Left lung (tissue), 4 donors: ENCODE measurements at regions not wholly inside any gene's neighbourhood (a gene's known extent, or its start where the extent isn't known, plus 50 kb on each side); places are given as distances from the start of the nearest gene placed in this dataset.

ENCODE experiments used
- ATAC-seq: fragments of 200-7000 bp; cut with Tn5 transposase; one replicate; pipeline ENCODE4 v1.9.1; 2020; ENCODE audit warnings: moderate library complexity
- DNase-seq, 4 donors: peaks; one replicate each; pipeline ENCODE4 v3.0.0-alpha.2; 2013 to 2020
- H3K27ac ChIP-seq, 2 donors: fragments of 200-600 bp; sonication (generic) in 1 of 2; one replicate each; pipeline versions ENCODE4 v1.5.0 to v1.8.0; 2020 to 2021
- H3K27me3 ChIP-seq, 2 donors: fragments of 200-600 bp; sonication (generic) in 1 of 2; one replicate each; pipeline versions ENCODE4 v1.5.0 to v1.8.0; 2020 to 2021
- H3K36me3 ChIP-seq, 2 donors: fragments of 200-600 bp; sonication (generic) in 1 of 2; one replicate each; pipeline versions ENCODE4 v1.5.0 to v1.8.0; 2020 to 2021
- H3K4me1 ChIP-seq, 2 donors: fragments of 200-600 bp; one replicate each; pipeline ENCODE4 v1.8.0; 2021
- H3K4me3 ChIP-seq, 2 donors: fragments of 200-600 bp; sonication (generic) in 1 of 2; one replicate each; pipeline versions ENCODE4 v1.5.0 to v1.8.0; 2020 to 2021; ENCODE audit warnings: mild to moderate bottlenecking in 1 of 2
- H3K9me3 ChIP-seq, 2 donors: fragments of 200-600 bp; sonication (generic) in 1 of 2; one replicate each; pipeline versions ENCODE4 v1.5.0 to v1.8.0; 2020 to 2021
- CTCF ChIP-seq, 2 donors: fragments of 200-600 bp; sonication (generic) in 1 of 2; IDR thresholded peaks; one replicate each; pipeline versions ENCODE4 v1.5.0 to v1.8.0; 2021; ENCODE audit warnings: antibody characterized with exemption in 2 of 2
- intact Hi-C, 2 donors: fragments of 100-400 bp; cut with DNase I; formaldehyde crosslinking; loops; one replicate each; pipeline versions ENCODE4 v1.11.2 to v1.14.2; 2022
- donor health status: DM: no; HTN: yes; CAD: no.
- donor health status: DM: no; HTN: no; CAD: no.

- no peak for ATAC-seq
- intact Hi-C loops = no loop called here
- H3K4me3 ChIP-seq = no peak overlapping the region
Observed at GRCh38 chr14:71773898-71774481, 158.2 kb upstream of the RGS6 start.

DNA sequence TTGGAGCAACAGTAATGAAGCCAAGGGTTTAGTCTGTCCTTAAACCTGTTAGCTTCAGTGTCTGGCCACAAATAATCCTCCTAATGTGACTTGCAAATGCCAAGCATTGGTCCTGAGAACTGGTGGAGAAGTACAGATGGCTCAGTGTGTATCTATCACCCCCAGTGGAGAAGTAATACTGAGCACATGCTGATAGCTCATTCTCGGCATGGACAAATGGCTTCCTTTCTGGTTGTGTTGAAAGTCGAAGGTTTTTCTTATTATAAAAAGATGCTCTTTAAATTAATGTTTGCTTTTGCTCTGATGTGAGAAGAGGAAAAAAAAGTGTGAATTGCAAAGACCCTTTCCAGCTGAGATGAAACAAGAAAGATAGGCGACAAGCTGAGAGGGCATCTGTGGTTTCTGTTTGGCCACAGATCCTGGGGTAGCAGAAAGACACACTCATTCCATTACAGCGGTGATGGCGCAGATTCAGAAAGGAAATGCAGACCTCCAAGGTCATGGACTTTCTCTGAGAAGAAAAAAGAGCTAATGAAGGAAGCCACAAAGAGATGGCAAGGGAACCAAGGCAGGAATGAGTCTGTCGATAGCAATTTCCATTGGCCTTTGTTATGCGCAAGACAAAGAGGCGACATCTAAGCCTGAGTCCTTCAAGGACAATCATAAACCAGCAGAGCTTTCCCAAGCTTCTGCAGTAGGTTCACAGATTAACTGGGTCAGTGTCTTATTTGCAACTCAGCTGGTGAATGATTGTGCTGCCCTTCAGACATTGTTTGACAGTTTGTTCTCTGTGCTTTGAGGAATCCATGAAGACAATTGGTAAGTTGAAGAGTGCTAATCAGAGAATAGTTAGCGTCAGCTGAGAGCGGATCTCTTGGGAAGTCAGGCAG, 155.5 kb upstream of the RGS6 start:
- no peak for ATAC-seq
- intact Hi-C loops = no loop called here
- TF ChIP-seq CTCF (IDR thresholded peaks at IDR 0.05) = no peak
- no peak for DNase-seq
- H3K27ac ChIP-seq = no peak overlapping the region
- H3K9me3 ChIP-seq = peaks cover 0 to 15% of the 10 kb centered on the region in 2 donors
- no peaks in the 10 kb centered on the region for H3K27me3 ChIP-seq
- no peaks in the 10 kb centered on the region for H3K36me3 ChIP-seq
- no peak overlapping the region for H3K4me3 ChIP-seq
- H3K4me1 ChIP-seq = no peaks in the 10 kb centered on the region

More at GRCh38 chr14:71773898-71774481, 158.2 kb upstream of the RGS6 start:
- no peak for DNase-seq
- H3K4me1 ChIP-seq = no peaks in the 10 kb centered on the region
- peaks cover 0 to 15% of the 10 kb centered on the region in 2 donors for H3K9me3 ChIP-seq
- no peak overlapping the region for H3K27ac ChIP-seq
- TF ChIP-seq CTCF (IDR thresholded peaks at IDR 0.05) = no peak
- no peaks in the 10 kb centered on the region for H3K36me3 ChIP-seq
- no peaks in the 10 kb centered on the region for H3K27me3 ChIP-seq

DNA sequence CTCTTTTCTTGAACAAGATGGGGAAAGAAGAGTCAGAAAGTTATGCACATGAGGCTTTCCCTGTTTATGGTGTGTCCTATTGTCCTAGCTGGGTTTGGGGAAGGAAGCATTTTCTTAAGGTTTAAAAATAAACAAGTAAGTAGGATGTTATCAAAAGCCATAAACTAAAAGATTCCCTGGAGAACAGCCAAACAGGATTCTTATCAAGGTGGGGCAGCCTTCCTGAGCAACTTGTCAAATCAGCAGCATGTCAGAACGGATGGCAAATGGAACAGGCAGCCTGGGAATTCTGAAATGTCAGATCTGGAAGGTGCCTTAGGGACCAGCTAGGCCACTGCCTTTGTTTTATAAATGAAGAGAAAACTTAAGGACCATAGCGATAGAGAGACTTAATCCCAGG, 152.2 kb upstream of the RGS6 start:
- ATAC-seq (no peak), DNase-seq (peak in 1 of 4 donors; percentile 21)
- Histone ChIP-seq H3K4me1 (no peaks in the 10 kb centered on the region), H3K36me3 (no peaks in the 10 kb centered on the region), H3K27ac (peak overlapping the region in 1 of 2 donors; percentile 14), H3K4me3 (no peak overlapping the region), H3K9me3 (no peaks in the 10 kb centered on the region), H3K27me3 (no peaks in the 10 kb centered on the region)
- no peak for TF ChIP-seq CTCF (IDR thresholded peaks at IDR 0.05)
- intact Hi-C loops = no loop called here

DNA sequence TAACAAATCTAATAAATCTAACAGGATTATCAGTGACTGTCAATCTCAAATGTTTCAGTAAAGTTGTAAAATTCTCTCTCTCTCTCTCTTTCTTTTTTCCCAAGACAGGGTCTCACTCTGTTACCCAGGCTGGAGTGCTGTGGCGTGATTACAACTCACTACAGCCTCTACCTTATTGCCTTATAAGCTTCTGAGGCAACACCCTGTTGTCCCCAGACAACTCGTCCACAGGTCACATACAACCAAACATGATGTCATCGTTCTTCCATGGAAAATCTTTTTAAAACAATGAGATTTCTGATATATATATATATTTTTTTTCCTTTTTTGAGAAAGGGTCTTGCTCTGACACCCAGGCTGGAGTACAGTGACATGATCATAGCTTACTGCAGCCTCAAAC, 151.4 kb upstream of the RGS6 start:
- peak overlapping the region; percentile 13 to 14 for H3K27ac ChIP-seq
- intact Hi-C loops = no loop called here

More for the DNA sequence above, 151.4 kb upstream of the RGS6 start:
- DNase-seq (no peak), ATAC-seq (no peak)
- Histone ChIP-seq H3K4me1 (no peaks in the 10 kb centered on the region), H3K27me3 (no peaks in the 10 kb centered on the region), H3K4me3 (no peak overlapping the region), H3K36me3 (no peaks in the 10 kb centered on the region), H3K9me3 (no peaks in the 10 kb centered on the region)
- TF ChIP-seq CTCF (IDR thresholded peaks at IDR 0.05) = no peak
